Fibroblast of lung (primary cell): ENCODE measurements at regions not wholly inside any gene's neighbourhood (a gene's known extent, or its start where the extent isn't known, plus 50 kb on each side); places are given as distances from the start of the nearest gene placed in this dataset.

Experiments used
- DNase-seq, 2 donors: peaks; one replicate each; pipeline versions ENCODE4 v3.0.0 to v3.0.0-alpha.2; 2010; ENCODE audit warnings: low read depth in 2 of 2
- H2AFZ ChIP-seq: 2 replicates; pipeline ENCODE4 v1.5.1; 2012; ENCODE audit warnings: low read length, control low read depth, inconsistent platforms
- H3K27ac ChIP-seq: 2 replicates; pipeline ENCODE4 v1.5.1; 2011; ENCODE audit warnings: low read length, control low read depth; ENCODE audit not compliant: insufficient read depth
- H3K27me3 ChIP-seq: 2 replicates; pipeline ENCODE4 v1.5.1; 2011; ENCODE audit warnings: mild to moderate bottlenecking, low read length; ENCODE audit not compliant: control insufficient read depth, insufficient read depth
- H3K36me3 ChIP-seq: 2 replicates; pipeline ENCODE4 v1.5.1; 2011; ENCODE audit warnings: low read length; ENCODE audit not compliant: control insufficient read depth, insufficient read depth
- H3K4me1 ChIP-seq: 2 replicates; pipeline ENCODE4 v1.5.1; 2011; ENCODE audit warnings: low read length; ENCODE audit not compliant: control insufficient read depth, insufficient read depth; ENCODE audit errors: extremely low read depth
- H3K4me2 ChIP-seq: 2 replicates; pipeline ENCODE4 v1.5.1; 2011; ENCODE audit warnings: low read length, control low read depth; ENCODE audit not compliant: insufficient read depth; ENCODE audit errors: extremely low read depth
- H3K4me3 ChIP-seq, 4 experiments: fragments of 200-600 bp in 1 of 4; sonication (generic) in 1 of 4; replicated peaks in 1 of 4; 2 replicates each; pipeline ENCODE4 v1.5.1; 2011 to 2016; ENCODE audit warnings: low read length in 4 of 4, low read depth in 3 of 4, mild to moderate bottlenecking in 3 of 4, control low read depth in 2 of 4, inconsistent platforms in 1 of 4, mixed read lengths in 1 of 4; ENCODE audit not compliant: insufficient read depth in 1 of 4; ENCODE audit errors: control extremely low read depth in 1 of 4
- H3K79me2 ChIP-seq: 2 replicates; pipeline ENCODE4 v1.5.1; 2012; ENCODE audit warnings: mild to moderate bottlenecking, low read length, inconsistent platforms; ENCODE audit not compliant: control insufficient read depth, insufficient read depth
- H3K9ac ChIP-seq: 2 replicates; pipeline ENCODE4 v1.5.1; 2011; ENCODE audit warnings: mild to moderate bottlenecking, low read length, control low read depth; ENCODE audit not compliant: insufficient read depth
- H3K9me3 ChIP-seq: 2 replicates; pipeline ENCODE4 v1.5.1; 2012; ENCODE audit warnings: low read depth, low read length; ENCODE audit not compliant: control insufficient read depth, insufficient read depth
- H4K20me1 ChIP-seq: 2 replicates; pipeline ENCODE4 v1.5.1; 2011; ENCODE audit warnings: low read length; ENCODE audit not compliant: control insufficient read depth, insufficient read depth; ENCODE audit errors: extremely low read depth
- CTCF ChIP-seq, 2 donors: IDR thresholded peaks in 1 of 2; conservative IDR thresholded peaks in 1 of 2; 1 replicate in 1 of 2; 2 replicates in 1 of 2; pipeline ENCODE4 v1.5.1; 2011 to 2012; ENCODE audit warnings: low read length in 2 of 2, control low read depth in 1 of 2, inconsistent platforms in 1 of 2, low read depth in 1 of 2, mild to moderate bottlenecking in 1 of 2
- EZH2 ChIP-seq: IDR thresholded peaks from 2 replicates; pipeline ENCODE4 v1.5.1; 2012; ENCODE audit warnings: low read length, control low read depth, mild to moderate bottlenecking; ENCODE audit errors: missing control alignments

- peak in 1 of 2 donors; percentile 3 for DNase-seq
- Histone ChIP-seq H3K9me3 (no peaks in the 10 kb centered on the region), H3K27me3 (no peaks in the 10 kb centered on the region), H2AFZ (no peak overlapping the region), H3K79me2 (no peaks in the 10 kb centered on the region), H3K4me1 (peaks cover 2% of the 10 kb centered on the region), H3K27ac (no peak overlapping the region), H4K20me1 (no peaks in the 10 kb centered on the region), H3K36me3 (no peaks in the 10 kb centered on the region), H3K9ac (no peak overlapping the region), H3K4me3 (no peak overlapping the region), H3K4me2 (no peak overlapping the region)
- TF ChIP-seq EZH2: no peak
- TF ChIP-seq CTCF (conservative IDR thresholded peaks at IDR 0.05 in 1 of 2, IDR thresholded peaks at IDR 0.05 in 1 of 2; ENCODE audit: low read depth in 1 of 2, low read length in 2 of 2): no peak
These were observed 636.6 kb downstream of the TNS3 start for GRCh38 chr7:46945328-46945727.

GRCh38 chr7:46943996-46944395 lies 637.9 kb downstream of the TNS3 start:
- Histone ChIP-seq H3K9me3 (no peaks in the 10 kb centered on the region), H2AFZ (no peak overlapping the region), H3K27ac (no peak overlapping the region), H3K4me1 (peaks cover 2% of the 10 kb centered on the region), H3K4me2 (no peak overlapping the region), H3K9ac (no peak overlapping the region), H3K4me3 (no peak overlapping the region), H4K20me1 (no peaks in the 10 kb centered on the region), H3K27me3 (no peaks in the 10 kb centered on the region), H3K79me2 (no peaks in the 10 kb centered on the region), H3K36me3 (no peaks in the 10 kb centered on the region)
- no peak for DNase-seq
- TF ChIP-seq CTCF (conservative IDR thresholded peaks at IDR 0.05 in 1 of 2, IDR thresholded peaks at IDR 0.05 in 1 of 2; ENCODE audit: low read depth in 1 of 2, low read length in 2 of 2) (no peak), EZH2 (no peak)

GRCh38 chr7:46942574-46942973 lies 639.3 kb downstream of the TNS3 start:
- Histone ChIP-seq H3K9me3 (no peaks in the 10 kb centered on the region), H3K79me2 (no peaks in the 10 kb centered on the region), H3K36me3 (no peaks in the 10 kb centered on the region), H2AFZ (no peak overlapping the region), H3K27me3 (no peaks in the 10 kb centered on the region), H4K20me1 (no peaks in the 10 kb centered on the region), H3K4me1 (no peaks in the 10 kb centered on the region), H3K4me3 (no peak overlapping the region), H3K9ac (no peak overlapping the region), H3K4me2 (no peak overlapping the region), H3K27ac (no peak overlapping the region)
- TF ChIP-seq EZH2: no peak
- TF ChIP-seq CTCF (conservative IDR thresholded peaks at IDR 0.05 in 1 of 2, IDR thresholded peaks at IDR 0.05 in 1 of 2; ENCODE audit: low read depth in 1 of 2, low read length in 2 of 2): no peak
- DNase-seq: no peak
